ENCODE measurements at regions not wholly inside any gene's neighbourhood (a gene's known extent, or its start where the extent isn't known, plus 50 kb on each side); places are given as distances from the start of the nearest gene placed in this dataset.

DNA sequence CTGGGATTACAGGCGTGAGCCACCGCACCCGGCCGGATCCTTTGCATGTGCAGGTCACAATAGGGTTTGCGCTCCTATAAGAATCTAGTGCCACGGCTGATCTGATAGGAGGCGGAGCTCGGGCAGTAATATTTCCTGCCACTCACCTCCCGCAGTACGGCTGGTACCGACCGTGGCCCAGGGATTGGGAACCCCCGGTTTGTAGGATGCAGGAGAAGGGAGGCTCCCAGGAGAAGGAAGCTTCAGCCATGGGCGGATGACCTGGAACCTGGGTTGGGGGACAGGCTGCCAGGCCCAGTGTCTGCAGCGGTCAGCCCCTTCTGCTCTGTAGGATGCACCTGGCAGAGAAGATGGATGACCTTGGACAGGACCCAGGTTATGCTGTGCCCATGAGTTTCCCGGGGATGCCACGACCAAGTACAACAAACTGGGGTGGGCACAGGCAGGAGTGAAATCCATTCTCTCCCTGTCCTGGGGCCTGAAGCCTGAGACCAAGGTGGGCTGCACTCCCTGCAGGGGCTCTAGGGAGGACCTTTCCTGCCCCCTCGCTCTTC is 818.9 kb downstream of the BRD1 start:
- TF ChIP-seq EZH2phosphoT487 (IDR thresholded peaks at IDR 0.05; ENCODE audit: unreplicated experiment) (no peak), EZH2 (IDR thresholded peaks at IDR 0.05; ENCODE audit: low read depth, unreplicated experiment) (no peak), JUNB (IDR thresholded peaks at IDR 0.05; ENCODE audit: unreplicated experiment) (no peak), STAT1 (IDR thresholded peaks at IDR 0.05; ENCODE audit: unreplicated experiment) (no peak)
- TF ChIP-seq, protein P1, sequence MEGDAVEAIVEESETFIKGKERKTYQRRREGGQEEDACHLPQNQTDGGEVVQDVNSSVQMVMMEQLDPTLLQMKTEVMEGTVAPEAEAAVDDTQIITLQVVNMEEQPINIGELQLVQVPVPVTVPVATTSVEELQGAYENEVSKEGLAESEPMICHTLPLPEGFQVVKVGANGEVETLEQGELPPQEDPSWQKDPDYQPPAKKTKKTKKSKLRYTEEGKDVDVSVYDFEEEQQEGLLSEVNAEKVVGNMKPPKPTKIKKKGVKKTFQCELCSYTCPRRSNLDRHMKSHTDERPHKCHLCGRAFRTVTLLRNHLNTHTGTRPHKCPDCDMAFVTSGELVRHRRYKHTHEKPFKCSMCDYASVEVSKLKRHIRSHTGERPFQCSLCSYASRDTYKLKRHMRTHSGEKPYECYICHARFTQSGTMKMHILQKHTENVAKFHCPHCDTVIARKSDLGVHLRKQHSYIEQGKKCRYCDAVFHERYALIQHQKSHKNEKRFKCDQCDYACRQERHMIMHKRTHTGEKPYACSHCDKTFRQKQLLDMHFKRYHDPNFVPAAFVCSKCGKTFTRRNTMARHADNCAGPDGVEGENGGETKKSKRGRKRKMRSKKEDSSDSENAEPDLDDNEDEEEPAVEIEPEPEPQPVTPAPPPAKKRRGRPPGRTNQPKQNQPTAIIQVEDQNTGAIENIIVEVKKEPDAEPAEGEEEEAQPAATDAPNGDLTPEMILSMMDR (conservative IDR thresholded peaks at IDR 0.05; ENCODE audit: low read depth in 2 of 2): no peak
- TF ChIP-seq, protein P2, sequence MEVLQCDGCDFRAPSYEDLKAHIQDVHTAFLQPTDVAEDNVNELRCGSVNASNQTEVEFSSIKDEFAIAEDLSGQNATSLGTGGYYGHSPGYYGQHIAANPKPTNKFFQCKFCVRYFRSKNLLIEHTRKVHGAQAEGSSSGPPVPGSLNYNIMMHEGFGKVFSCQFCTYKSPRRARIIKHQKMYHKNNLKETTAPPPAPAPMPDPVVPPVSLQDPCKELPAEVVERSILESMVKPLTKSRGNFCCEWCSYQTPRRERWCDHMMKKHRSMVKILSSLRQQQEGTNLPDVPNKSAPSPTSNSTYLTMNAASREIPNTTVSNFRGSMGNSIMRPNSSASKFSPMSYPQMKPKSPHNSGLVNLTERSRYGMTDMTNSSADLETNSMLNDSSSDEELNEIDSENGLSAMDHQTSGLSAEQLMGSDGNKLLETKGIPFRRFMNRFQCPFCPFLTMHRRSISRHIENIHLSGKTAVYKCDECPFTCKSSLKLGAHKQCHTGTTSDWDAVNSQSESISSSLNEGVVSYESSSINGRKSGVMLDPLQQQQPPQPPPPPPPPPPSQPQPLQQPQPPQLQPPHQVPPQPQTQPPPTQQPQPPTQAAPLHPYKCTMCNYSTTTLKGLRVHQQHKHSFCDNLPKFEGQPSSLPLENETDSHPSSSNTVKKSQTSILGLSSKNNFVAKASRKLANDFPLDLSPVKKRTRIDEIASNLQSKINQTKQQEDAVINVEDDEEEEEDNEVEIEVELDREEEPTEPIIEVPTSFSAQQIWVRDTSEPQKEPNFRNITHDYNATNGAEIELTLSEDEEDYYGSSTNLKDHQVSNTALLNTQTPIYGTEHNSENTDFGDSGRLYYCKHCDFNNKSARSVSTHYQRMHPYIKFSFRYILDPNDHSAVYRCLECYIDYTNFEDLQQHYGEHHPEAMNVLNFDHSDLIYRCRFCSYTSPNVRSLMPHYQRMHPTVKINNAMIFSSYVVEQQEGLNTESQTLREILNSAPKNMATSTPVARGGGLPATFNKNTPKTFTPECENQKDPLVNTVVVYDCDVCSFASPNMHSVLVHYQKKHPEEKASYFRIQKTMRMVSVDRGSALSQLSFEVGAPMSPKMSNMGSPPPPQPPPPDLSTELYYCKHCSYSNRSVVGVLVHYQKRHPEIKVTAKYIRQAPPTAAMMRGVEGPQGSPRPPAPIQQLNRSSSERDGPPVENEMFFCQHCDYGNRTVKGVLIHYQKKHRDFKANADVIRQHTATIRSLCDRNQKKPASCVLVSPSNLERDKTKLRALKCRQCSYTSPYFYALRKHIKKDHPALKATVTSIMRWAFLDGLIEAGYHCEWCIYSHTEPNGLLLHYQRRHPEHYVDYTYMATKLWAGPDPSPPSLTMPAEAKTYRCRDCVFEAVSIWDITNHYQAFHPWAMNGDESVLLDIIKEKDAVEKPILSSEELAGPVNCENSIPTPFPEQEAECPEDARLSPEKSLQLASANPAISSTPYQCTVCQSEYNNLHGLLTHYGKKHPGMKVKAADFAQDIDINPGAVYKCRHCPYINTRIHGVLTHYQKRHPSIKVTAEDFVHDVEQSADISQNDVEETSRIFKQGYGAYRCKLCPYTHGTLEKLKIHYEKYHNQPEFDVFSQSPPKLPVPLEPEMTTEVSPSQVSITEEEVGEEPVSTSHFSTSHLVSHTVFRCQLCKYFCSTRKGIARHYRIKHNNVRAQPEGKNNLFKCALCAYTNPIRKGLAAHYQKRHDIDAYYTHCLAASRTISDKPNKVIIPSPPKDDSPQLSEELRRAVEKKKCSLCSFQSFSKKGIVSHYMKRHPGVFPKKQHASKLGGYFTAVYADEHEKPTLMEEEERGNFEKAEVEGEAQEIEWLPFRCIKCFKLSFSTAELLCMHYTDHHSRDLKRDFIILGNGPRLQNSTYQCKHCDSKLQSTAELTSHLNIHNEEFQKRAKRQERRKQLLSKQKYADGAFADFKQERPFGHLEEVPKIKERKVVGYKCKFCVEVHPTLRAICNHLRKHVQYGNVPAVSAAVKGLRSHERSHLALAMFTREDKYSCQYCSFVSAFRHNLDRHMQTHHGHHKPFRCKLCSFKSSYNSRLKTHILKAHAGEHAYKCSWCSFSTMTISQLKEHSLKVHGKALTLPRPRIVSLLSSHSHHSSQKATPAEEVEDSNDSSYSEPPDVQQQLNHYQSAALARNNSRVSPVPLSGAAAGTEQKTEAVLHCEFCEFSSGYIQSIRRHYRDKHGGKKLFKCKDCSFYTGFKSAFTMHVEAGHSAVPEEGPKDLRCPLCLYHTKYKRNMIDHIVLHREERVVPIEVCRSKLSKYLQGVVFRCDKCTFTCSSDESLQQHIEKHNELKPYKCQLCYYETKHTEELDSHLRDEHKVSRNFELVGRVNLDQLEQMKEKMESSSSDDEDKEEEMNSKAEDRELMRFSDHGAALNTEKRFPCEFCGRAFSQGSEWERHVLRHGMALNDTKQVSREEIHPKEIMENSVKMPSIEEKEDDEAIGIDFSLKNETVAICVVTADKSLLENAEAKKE (CRISPR knock-in tag; IDR thresholded peaks at IDR 0.05): no peak
- TF ChIP-seq, protein P3, sequence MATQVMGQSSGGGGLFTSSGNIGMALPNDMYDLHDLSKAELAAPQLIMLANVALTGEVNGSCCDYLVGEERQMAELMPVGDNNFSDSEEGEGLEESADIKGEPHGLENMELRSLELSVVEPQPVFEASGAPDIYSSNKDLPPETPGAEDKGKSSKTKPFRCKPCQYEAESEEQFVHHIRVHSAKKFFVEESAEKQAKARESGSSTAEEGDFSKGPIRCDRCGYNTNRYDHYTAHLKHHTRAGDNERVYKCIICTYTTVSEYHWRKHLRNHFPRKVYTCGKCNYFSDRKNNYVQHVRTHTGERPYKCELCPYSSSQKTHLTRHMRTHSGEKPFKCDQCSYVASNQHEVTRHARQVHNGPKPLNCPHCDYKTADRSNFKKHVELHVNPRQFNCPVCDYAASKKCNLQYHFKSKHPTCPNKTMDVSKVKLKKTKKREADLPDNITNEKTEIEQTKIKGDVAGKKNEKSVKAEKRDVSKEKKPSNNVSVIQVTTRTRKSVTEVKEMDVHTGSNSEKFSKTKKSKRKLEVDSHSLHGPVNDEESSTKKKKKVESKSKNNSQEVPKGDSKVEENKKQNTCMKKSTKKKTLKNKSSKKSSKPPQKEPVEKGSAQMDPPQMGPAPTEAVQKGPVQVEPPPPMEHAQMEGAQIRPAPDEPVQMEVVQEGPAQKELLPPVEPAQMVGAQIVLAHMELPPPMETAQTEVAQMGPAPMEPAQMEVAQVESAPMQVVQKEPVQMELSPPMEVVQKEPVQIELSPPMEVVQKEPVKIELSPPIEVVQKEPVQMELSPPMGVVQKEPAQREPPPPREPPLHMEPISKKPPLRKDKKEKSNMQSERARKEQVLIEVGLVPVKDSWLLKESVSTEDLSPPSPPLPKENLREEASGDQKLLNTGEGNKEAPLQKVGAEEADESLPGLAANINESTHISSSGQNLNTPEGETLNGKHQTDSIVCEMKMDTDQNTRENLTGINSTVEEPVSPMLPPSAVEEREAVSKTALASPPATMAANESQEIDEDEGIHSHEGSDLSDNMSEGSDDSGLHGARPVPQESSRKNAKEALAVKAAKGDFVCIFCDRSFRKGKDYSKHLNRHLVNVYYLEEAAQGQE (IDR thresholded peaks at IDR 0.05; ENCODE audit: unreplicated experiment): no peak
- TF ChIP-seq, protein P4, sequence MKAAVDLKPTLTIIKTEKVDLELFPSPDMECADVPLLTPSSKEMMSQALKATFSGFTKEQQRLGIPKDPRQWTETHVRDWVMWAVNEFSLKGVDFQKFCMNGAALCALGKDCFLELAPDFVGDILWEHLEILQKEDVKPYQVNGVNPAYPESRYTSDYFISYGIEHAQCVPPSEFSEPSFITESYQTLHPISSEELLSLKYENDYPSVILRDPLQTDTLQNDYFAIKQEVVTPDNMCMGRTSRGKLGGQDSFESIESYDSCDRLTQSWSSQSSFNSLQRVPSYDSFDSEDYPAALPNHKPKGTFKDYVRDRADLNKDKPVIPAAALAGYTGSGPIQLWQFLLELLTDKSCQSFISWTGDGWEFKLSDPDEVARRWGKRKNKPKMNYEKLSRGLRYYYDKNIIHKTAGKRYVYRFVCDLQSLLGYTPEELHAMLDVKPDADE (IDR thresholded peaks at IDR 0.05): no peak

All from GM23338 (cell line).